ENCODE measurements at regions not wholly inside any gene's neighbourhood (a gene's known extent, or its start where the extent isn't known, plus 50 kb on each side); places are given as distances from the start of the nearest gene placed in this dataset.
"Not testable (repeated sequence)": the region's sequence is repeated elsewhere in the genome, so short reads cannot be mapped to it uniquely, and the experiment has no call there.

DNA sequence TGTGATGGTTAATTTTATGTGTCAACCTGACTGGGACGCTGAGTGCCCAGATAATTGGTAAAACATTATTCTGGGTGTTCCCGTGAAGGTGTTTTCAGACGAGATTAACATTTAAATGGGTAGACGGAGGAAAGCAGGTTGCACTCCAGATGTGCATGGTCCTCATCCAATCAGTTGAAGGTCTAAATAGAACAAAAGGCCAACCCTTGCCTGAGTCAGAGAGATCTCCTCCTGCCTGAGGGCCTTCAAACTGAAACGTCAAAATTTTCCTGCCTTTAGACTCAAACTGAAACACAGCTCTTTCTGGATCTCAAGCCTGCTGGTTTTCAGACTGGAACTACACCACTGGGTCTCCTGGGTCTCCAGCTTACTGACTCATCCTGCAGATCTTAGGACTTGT, 73.5 kb downstream of the NPIPA8 start:
- not testable (repeated sequence) for DNase-seq

DNA sequence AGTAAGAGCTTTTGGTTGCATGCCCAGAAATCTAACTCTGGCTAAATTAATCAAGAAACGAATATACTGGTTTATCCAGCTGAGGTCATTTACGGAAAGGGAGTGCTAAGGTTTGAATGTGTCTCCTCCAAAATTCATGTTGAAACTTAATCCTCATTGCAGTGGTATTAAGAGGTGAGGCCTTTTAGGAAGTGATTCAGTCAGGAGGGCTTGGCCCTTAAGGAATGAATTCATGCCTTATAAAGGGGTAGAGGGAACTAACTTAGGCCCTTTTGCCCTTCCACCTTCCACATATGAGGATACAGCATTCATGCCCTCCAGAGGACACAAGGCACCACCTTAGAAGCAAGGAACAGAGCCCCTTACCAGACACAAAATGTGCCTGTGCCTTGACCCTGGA, 74.7 kb downstream of the NPIPA8 start:
- DNase-seq: not testable (repeated sequence)

DNA sequence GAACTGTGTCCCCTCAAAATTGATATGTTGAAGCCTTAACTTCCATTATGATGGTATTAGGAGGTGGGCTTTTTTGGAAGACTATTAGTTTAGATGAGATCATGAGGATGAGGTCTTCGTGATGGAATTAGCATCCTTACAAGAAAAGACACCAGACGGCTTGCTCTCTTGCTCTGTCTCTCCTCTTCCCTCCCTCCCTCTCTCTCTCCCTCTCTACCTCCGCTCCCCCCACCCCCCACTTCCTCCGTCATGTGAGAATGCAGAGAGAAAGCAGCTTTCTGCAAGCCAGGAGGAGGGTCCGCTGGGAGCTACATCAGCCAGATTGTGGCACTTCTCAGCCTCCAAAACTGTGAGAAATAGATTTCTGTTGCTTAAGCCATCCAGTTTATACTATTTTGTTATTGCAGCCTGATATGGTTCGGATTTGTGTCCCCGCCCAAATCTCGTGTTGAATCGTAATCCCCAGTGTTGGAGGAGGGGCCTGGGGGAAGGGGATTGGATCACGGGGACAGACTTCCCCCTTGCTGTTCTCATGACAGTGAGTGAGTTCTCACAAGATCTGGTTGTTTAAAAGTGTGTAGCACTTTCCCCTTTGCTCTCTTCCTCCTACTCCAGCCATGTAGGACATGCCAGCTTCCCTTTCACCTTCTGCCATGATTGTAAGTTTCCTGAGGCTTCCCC, 76.9 kb downstream of the NPIPA8 start:
- not testable (repeated sequence) for DNase-seq

DNA sequence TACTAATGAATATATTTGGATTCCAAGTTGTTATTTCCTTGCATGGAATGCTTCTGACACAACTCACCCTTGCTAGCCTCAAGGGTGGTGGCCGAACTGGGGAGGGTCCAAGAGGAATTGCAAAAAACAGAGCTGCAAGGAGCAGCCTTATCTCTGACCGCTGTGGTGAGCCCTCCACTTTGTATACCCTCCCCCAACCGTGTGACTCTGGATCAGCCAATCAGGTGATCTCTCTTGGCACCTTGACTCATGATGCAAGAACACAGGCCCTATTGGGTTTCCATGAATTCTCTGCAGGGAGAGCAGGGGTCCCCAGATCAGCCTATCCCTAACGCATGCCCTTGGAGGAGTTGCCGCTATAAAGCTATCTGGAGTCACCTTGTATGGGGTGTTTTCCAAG, 83.6 kb downstream of the NPIPA8 start:
- DNase-seq: not testable (repeated sequence)

DNA sequence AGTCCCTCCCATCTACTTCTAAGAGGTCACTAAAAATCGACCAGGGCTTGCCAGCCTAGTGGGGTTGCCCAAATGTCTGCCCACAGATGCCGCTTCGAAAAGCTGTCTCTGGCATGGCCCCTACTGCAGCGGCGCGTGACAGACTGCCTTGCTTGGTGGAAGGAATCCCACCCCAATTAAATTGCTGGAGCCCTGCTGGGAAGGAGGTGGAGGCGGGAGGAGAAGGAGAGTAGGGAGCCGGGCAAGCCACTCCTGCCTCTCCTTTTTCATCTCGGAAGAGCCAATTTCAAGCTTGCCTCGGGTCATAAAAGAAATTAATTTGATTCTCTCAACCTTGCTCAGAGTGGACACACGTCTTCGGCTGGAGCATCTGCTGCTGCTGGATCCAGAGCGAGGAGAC, 106.0 kb downstream of the NPIPA8 start:
- not testable (repeated sequence) for DNase-seq

DNA sequence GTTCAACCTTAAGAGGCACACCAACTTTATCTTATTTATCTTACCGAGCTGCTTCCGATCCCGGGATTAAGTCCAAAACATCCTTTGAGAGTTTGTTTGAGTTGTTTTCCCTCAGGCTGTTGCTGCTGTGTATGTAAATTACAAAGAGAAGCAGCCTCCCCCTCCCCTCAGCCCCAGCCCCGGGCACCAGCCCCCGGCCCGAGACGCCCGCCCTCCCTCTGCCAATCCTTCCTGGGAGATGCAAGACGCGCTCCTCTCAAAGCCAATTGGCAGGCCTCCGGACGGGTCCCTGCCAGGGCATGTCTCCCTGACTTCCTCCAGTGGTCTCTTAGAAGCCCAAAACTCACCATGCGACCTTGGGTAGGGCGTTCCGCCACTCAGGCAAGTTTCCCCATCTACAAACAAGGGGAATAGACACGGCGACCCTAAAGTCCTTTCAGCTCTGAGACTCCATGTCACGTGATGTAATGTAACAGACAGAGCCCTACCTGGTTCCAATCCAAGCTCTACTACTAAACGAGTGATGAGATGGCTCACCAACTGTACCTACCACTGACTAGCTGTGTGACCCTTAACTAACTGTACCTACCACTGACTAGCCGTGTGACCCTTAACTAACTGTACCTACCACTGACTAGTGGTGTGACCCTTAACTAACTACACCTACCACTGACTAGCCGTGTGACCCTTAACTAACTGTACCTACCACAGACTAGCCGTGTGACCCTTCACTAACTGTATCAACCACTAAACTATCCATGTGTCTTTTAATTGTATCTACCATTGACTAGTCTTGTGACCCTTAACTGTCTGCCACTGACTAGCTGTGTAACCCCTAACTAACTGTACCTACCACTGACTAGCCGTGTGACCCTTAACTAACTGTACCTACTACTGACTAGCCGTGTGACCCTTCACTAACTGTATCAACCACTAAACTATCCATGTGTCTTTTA, 114.2 kb downstream of the NPIPA8 start:
- DNase-seq: not testable (repeated sequence)

DNA sequence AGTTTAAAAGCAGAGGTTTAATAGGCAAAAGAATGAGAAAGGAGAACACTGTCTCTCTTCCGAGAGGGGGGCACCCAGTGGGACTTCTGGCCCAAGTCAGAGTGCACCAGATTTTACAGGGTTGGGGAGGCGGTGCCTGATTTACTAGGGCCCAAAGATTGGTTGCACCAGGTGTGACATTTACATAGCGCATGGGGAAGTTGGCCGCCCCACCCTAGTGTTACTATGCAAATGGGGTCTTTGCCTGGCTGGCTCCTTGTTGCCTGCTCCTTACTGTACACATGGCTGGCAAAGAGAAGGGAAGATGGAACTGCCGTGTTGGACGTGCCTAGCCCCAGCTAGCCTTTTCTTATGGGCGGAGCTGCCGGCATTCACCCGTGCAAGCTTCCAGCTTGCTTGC, 118.8 kb downstream of the NPIPA8 start:
- not testable (repeated sequence) for DNase-seq

DNA sequence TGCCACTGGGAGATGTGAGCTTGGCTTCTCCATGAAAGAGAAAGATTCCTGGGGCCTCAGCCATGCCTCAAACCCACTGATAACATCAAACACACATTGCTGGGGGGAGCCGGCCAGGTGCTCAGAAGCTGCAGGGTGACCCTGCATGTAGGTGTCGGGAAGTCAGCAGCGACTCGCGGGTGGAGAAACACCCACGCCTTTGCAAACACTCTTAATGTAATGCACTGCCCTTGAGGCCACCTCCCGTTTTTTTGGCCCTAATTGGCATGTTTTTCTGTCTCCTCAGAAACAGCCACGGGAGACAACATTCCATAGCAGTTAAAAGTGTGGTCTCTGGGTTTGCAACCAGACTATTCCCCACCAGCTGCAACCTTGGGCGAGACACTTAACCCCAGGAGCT, 119.7 kb downstream of the NPIPA8 start:
- DNase-seq: not testable (repeated sequence)

DNA sequence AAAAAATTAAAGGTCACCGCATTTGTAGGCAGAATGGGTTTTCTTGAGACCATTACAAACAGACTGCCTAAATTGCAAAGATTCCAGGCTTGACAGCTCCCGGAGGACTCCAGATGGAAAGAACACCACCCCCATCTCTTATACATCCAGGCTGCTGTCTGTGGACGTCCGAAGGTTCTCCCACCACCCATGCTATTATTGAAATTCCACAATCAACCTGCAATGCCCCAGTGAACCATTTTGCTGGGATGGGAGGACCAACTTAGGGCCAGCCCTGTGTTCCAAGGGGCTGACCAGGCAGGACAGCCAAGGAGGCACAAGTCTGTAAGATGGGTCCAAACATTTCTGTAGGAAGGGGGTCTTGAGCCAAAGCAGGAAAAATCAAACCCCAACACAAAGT, 122.7 kb downstream of the NPIPA8 start:
- DNase-seq: not testable (repeated sequence)

DNA sequence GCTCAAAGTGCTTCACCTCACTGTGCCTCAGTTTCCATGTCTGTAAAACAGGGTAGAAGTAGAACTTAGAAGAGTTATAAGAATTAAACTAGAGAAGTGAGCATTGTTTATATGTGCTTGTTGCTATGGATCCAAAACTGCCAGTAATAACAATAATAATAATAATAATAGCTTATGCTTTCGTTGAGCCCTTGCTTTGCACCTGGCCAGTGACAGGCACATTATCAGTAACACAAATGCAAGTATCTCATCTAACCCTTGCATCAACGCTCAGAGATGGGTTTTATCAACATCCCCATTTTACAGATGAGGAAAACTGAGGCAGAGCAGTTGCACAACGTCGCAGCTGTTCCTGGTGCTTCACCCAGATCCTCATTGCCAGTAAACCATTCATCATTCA, 125.0 kb downstream of the NPIPA8 start:
- DNase-seq: not testable (repeated sequence)

DNA sequence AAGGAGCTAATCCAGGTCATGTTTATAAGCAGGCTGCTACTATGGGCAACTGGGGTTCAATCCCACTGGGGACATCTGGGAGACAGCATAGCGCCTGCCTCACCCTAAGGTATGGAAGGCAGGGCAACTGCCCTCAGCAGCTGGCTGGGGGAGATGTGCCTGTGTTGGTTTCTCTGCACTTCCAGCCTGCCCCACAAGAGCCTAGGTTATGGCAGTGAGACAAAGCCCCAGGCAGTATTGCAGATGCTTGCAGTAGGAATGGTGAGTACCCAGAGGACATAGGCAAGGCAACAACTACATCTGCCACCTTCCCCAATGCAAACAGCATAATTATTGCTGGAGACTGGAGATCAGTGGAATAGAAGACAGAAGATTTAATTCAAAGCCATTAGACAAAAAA, 131.8 kb downstream of the NPIPA8 start:
- DNase-seq: not testable (repeated sequence)

DNA sequence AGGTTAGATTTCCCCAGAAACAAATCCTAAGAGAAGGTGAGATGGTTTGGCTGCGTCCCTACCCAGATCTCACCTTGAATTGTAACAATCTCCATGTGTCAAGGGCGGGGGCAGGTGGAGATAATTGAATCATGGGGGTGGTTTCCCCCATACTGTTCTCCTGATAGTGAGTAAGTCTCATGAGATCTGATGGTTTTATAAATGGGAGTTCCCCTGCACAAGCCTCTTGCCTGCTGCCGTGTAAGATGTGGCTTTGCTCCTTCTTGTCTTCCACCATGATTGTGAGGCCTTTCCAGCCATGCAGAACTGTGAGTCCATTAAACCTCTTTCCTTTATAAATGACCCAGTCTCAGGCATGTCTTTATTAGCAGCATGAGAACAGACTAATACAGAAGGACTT, 132.2 kb downstream of the NPIPA8 start:
- DNase-seq: not testable (repeated sequence)

DNA sequence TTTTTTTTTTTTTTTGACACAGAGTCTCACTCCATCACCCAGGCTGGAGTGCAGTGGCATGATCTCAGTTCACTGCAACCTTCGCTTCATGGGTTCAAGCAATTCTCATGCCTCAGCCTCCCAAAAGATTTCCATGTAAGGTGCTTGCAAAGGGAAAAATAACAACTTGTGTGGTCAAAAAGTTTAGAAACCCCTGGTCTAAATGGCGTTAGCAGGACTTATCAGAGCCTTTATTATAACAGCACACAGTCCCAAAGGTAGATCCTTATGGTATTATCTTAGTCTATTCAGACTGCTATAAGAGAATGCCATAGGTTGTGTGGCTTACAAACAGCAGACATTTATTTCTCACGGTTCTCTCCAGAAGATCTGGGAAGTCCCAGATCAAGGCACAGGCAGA, 135.0 kb downstream of the NPIPA8 start:
- DNase-seq: not testable (repeated sequence)

DNA sequence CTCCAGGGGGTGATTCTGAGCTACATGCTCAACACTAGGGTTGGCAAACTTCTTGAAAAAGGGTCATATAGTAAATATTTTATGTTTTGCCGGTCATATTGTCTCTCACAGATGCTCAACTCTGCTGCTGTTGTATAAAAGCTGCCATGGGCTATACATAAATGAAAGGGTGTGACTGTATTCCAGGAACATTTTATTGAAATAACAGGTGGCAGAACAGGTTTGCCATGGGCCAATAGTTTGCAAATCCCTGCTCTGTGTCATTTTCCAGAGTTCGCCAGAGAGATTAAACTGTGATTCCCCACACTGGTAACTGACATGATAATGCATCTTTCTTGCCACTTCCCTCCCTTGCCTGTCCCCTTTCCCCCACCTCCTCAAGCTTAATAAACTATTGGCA, 144.1 kb downstream of the NPIPA8 start:
- not testable (repeated sequence) for DNase-seq

DNA sequence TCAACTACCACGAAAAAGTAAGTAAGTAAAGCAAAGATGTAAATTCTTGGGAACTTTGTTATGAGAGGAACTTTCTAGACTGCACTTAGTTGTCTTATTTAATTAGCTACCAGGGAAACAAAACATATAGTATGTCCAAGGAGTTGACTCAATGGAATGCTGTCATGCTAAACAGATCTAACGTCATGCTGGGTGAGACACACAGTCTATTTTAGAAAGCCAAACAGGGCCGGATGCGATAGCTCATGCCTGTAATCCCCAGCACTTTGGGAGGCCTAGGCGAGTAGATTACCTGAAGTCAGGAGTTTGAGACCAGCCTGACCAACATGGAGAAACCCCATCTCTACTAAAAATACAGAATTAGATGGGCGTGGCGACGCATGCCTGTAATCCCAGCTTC, 146.4 kb downstream of the NPIPA8 start:
- DNase-seq: not testable (repeated sequence)

DNA sequence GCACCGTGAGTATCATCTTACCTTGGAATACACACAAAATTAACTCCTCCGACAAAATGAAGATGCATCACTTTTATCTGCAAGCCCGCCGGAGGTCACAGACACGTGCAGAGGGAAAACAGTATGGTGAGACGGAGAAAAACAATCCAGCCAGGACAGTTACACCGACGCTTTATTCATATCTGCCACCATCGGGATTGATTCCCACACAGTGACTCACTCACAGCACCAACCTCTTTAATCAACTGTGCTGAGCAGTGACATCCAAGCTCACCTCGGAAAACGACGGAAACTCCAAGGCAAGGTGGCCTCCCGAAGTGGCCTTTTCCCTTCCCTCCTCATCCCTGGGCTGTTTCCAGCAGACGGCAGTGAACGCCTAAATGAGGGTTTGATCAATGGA, 151.8 kb downstream of the NPIPA8 start:
- not testable (repeated sequence) for DNase-seq

DNA sequence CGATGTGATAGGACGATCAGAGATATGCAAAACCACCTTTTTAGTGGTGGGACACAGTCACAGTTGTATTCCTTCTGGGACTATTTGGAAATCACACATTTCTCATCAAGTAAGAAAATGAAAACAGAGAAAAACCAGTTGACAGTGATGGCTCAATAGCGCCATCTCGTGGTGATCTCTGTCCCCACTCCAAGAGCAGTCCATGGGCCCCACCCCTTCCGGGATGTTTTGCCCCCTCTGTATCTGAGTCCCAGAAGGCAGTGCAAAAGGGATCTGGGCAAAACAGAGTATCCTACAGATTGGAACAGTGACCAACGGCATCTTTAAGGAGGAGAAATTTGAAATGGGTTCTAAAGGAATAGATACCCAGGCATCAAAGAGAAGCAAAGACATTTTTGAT, 155.5 kb downstream of the NPIPA8 start:
- not testable (repeated sequence) for DNase-seq

DNA sequence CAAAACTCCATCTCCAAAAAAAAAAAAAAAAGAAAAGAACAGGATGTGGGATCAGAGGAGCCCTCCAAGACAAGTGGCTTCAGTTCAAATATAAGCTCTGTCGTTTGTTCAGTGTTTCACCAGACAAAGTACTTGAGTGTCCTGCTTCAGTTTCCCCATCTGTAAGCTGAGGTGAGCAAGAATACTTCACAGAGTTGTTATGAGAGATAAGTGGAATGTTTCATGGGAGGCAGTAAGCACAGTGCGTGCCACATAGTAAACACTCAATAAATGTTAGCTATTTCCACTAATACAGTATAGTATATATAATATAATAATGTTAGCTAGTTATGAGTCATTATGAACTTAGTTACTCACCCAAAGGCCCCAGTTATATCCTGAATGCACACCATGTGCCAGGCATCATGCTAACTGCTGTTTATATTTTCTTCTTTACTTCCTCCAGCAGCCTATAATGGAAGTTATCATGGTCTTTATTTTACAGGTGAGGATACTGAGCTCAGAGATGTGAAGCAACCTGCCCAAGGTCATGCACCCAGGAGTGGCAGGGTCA, 162.5 kb downstream of the NPIPA8 start:
- not testable (repeated sequence) for DNase-seq

DNA sequence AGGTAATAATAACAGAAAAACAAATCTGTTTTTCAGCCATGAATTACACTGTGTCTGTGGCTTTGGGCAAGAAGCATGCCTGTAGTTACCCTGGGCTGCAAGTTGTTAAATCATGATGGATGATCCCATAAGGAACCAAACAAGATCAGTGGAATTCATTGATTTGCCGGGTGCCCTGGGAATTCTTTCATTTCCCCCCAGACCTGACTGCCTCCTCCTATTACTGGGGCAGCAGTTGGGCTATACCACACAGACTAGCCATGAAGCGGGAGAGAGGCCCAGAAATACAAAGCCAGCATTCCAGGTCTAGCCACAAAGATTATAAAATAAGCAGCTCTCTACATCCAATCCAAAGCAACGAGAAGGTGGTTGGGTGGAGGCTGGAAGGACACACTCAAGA, 174.2 kb downstream of the NPIPA8 start:
- DNase-seq: not testable (repeated sequence)

DNA sequence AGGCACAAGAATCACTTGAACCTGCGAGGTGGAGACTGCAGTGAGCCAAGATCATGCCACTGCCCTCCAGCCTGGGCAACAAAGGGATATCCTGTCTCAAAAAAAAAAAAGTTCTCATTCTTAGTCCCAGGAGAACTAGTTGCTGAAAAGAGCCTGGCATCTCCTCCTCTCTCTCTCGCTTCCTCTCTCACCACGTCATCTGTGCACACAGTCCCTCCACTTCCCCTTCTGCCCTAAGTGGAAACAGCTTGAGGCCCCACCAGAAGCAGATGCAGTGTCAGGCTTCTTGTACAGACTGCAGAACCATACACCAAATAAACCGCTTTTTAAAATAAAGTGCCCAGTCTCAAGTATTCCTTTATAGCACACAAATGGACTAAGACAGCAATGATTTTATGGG, 175.3 kb downstream of the NPIPA8 start:
- DNase-seq: not testable (repeated sequence)

DNA sequence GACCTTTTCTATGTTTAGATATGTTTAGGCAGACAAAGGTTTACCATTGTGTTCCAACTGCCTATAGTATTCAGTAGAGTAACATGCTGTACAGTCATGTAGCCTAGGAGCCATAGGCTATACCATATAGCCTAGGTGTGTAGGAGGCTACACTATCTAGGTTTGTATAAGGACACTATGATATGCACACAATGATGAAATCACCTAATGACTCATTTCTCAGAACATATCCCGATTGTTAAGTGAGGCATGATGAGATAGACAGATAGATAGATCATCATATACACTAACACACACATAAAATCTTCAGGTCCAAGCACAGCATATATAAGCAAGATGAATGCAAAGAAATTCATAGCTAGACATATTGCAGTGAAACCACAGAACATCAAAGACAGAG, 177.4 kb downstream of the NPIPA8 start:
- not testable (repeated sequence) for DNase-seq

DNA sequence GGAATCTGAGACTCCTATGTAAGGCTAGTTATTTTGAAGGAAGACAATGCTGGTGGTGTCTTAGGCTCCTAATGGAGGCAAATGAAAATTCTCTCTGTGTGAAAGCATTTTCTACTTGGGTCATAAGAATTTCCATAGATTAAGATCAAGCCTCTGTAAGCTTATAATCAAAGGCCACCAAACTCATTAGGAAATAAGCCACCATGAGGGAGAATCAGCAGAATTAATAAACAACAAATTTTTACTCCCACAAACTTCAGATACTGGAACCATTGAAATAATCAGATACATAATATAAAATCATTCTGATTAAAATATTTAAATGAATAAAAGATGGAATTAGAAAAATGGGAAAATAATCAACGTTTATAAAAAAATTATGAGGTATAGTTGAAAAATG, 178.7 kb downstream of the NPIPA8 start:
- DNase-seq: not testable (repeated sequence)

DNA sequence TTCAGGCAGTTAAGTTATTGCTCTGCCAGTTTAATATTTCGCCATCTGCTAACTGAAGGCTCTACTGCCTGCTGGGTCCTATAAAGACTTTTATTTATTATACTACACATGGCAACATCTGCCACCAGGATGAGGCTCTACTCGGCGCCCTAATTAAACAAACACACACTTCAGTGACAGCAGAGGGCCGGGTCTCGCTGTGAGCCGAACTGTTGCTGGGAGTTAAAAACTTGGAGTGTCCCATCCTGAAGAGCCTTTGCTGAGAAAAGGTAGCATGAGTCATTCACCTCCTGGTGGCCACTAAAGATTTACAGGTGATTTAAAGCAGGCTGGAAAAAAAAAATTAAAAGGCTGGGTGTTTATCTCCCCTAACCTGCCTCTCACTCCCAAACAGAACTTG, 183.7 kb downstream of the NPIPA8 start:
- DNase-seq: not testable (repeated sequence)

DNA sequence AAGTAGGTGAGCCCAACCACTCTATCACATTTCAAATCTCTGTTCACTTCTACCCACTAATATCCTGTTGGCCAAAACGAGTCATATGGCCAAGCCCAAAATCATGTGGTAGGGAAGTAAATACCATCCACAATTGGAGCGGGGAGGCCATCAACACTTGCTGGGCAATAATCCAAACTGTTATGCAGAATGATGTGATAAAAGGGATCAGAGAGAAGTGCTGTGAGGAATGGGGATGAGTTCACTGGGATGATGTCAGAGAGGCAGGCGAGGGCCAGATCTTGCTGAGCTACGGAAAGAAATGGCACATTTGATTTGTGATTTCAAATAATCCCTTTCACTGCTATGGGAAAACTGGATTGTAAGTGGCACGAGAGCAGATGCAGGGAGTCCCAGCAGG, 188.4 kb downstream of the NPIPA8 start:
- DNase-seq: not testable (repeated sequence)

Measured in activated CD4-positive, alpha-beta T cell treated with anti-CD3 and anti-CD28 coated beads for 1 hour (primary cell).